HT1080 (cell line): ENCODE measurements at regions not wholly inside any gene's neighbourhood (a gene's known extent, or its start where the extent isn't known, plus 50 kb on each side); places are given as distances from the start of the nearest gene placed in this dataset.
"Not testable (repeated sequence)": the region's sequence is repeated elsewhere in the genome, so short reads cannot be mapped to it uniquely, and the experiment has no call there.

Source experiments
- DNase-seq: peaks from one replicate; pipeline ENCODE4 v3.0.0-alpha.2; 2015; ENCODE audit warnings: low read depth

GRCh38 chrX:10469-11458 is 270.4 kb upstream of the PLCXD1 start:
- not testable (repeated sequence) for DNase-seq

GRCh38 chrX:13821-14443 is 267.2 kb upstream of the PLCXD1 start:
- DNase-seq: not testable (repeated sequence)

- DNase-seq: not testable (repeated sequence)
These were observed 266.7 kb upstream of the PLCXD1 start for GRCh38 chrX:14452-14851.

GRCh38 chrX:18768-19454 is 262.3 kb upstream of the PLCXD1 start:
- not testable (repeated sequence) for DNase-seq

GRCh38 chrX:19455-19827 is 261.7 kb upstream of the PLCXD1 start:
- not testable (repeated sequence) for DNase-seq

- peak; percentile 0 for DNase-seq
These were observed 261.1 kb upstream of the PLCXD1 start for GRCh38 chrX:19912-20571.

GRCh38 chrX:24139-24538 is 257.0 kb upstream of the PLCXD1 start:
- not testable (repeated sequence) for DNase-seq
